GM23338 (cell line): ENCODE measurements at regions not wholly inside any gene's neighbourhood (a gene's known extent, or its start where the extent isn't known, plus 50 kb on each side); places are given as distances from the start of the nearest gene placed in this dataset.

ENCODE experiments used
- EZH2 ChIP-seq: fragments of 200-600 bp; sonication (generic); IDR thresholded peaks from one replicate; pipeline ENCODE4 v1.8.0; 2017; ENCODE audit warnings: antibody characterized with exemption, mild to moderate bottlenecking, low read depth; ENCODE audit not compliant: unreplicated experiment
- JUNB ChIP-seq: IDR thresholded peaks from one replicate; pipeline ENCODE4 v1.6.1; 2016; ENCODE audit warnings: antibody characterized with exemption; ENCODE audit not compliant: unreplicated experiment
- NANOG ChIP-seq: IDR thresholded peaks from 2 replicates; pipeline ENCODE4 v1.6.1; 2016; ENCODE audit warnings: antibody characterized with exemption, borderline replicate concordance
- POLR2AphosphoS5 ChIP-seq: IDR thresholded peaks from 2 replicates; pipeline ENCODE4 v1.6.1; 2016; ENCODE audit warnings: antibody characterized with exemption, low read depth
- ZNF331 ChIP-seq: fragments of 250-450 bp; sonication (Bioruptor Pico); IDR thresholded peaks from 2 replicates; pipeline ENCODE4 v1.5.0; 2020; ENCODE audit warnings: low read depth, mild to moderate bottlenecking, moderate library complexity
- TF ChIP-seq, protein P1 (sequence below), 2 experiments: fragments of 200-600 bp in 1 of 2; sonication (generic) in 1 of 2; conservative IDR thresholded peaks; 2 replicates each; pipeline versions ENCODE4 v1.5.1 to v1.6.1; 2016 to 2017; ENCODE audit warnings: antibody characterized with exemption in 2 of 2, low read depth in 2 of 2, mild to moderate bottlenecking in 2 of 2, moderate library complexity in 1 of 2
- TF ChIP-seq, protein P2 (sequence below): IDR thresholded peaks from one replicate; pipeline ENCODE4 v1.6.1; 2018; ENCODE audit warnings: antibody characterized with exemption; ENCODE audit not compliant: unreplicated experiment
- TF ChIP-seq, protein P3 (sequence below): IDR thresholded peaks from 2 replicates; pipeline ENCODE4 v1.6.1; 2016; ENCODE audit warnings: antibody characterized with exemption

DNA sequence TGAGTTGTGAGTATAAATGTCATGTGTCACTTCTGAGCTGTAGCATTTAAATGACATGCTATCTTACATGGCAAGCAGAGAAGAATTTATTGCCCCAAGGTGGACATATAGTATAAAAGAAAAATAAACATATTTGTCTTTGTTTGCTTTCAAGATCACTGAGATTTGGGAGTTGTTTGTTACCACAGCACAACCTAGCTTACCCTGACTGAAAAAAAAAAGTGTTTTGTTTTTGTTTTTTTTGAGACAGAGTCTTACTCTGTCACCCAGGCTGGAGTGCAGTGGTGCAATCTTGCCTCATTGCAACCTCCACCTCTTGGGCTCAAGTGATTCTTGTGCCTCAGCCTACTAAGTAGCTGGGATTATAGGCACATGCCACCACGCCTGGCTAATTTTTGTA is 596.5 kb downstream of the MED13L start:
- TF ChIP-seq, protein P1, sequence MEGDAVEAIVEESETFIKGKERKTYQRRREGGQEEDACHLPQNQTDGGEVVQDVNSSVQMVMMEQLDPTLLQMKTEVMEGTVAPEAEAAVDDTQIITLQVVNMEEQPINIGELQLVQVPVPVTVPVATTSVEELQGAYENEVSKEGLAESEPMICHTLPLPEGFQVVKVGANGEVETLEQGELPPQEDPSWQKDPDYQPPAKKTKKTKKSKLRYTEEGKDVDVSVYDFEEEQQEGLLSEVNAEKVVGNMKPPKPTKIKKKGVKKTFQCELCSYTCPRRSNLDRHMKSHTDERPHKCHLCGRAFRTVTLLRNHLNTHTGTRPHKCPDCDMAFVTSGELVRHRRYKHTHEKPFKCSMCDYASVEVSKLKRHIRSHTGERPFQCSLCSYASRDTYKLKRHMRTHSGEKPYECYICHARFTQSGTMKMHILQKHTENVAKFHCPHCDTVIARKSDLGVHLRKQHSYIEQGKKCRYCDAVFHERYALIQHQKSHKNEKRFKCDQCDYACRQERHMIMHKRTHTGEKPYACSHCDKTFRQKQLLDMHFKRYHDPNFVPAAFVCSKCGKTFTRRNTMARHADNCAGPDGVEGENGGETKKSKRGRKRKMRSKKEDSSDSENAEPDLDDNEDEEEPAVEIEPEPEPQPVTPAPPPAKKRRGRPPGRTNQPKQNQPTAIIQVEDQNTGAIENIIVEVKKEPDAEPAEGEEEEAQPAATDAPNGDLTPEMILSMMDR (conservative IDR thresholded peaks at IDR 0.05; ENCODE audit: low read depth in 2 of 2) = no peak
- TF ChIP-seq POLR2AphosphoS5 (no peak), EZH2 (no peak), JUNB (no peak), ZNF331 (CRISPR knock-in tag) (no peak), NANOG (no peak)
- TF ChIP-seq, protein P2, sequence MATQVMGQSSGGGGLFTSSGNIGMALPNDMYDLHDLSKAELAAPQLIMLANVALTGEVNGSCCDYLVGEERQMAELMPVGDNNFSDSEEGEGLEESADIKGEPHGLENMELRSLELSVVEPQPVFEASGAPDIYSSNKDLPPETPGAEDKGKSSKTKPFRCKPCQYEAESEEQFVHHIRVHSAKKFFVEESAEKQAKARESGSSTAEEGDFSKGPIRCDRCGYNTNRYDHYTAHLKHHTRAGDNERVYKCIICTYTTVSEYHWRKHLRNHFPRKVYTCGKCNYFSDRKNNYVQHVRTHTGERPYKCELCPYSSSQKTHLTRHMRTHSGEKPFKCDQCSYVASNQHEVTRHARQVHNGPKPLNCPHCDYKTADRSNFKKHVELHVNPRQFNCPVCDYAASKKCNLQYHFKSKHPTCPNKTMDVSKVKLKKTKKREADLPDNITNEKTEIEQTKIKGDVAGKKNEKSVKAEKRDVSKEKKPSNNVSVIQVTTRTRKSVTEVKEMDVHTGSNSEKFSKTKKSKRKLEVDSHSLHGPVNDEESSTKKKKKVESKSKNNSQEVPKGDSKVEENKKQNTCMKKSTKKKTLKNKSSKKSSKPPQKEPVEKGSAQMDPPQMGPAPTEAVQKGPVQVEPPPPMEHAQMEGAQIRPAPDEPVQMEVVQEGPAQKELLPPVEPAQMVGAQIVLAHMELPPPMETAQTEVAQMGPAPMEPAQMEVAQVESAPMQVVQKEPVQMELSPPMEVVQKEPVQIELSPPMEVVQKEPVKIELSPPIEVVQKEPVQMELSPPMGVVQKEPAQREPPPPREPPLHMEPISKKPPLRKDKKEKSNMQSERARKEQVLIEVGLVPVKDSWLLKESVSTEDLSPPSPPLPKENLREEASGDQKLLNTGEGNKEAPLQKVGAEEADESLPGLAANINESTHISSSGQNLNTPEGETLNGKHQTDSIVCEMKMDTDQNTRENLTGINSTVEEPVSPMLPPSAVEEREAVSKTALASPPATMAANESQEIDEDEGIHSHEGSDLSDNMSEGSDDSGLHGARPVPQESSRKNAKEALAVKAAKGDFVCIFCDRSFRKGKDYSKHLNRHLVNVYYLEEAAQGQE = no peak
- TF ChIP-seq, protein P3, sequence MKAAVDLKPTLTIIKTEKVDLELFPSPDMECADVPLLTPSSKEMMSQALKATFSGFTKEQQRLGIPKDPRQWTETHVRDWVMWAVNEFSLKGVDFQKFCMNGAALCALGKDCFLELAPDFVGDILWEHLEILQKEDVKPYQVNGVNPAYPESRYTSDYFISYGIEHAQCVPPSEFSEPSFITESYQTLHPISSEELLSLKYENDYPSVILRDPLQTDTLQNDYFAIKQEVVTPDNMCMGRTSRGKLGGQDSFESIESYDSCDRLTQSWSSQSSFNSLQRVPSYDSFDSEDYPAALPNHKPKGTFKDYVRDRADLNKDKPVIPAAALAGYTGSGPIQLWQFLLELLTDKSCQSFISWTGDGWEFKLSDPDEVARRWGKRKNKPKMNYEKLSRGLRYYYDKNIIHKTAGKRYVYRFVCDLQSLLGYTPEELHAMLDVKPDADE = no peak
